Cardiac muscle cell (in vitro differentiated cells and primary cell): ENCODE measurements at regions not wholly inside any gene's neighbourhood (a gene's known extent, or its start where the extent isn't known, plus 50 kb on each side); places are given as distances from the start of the nearest gene placed in this dataset.
"Not testable (repeated sequence)": the region's sequence is repeated elsewhere in the genome, so short reads cannot be mapped to it uniquely, and the experiment has no call there.

Experiments used
- DNase-seq, 2 donors: peaks; one replicate each; pipeline versions ENCODE4 v3.0.0 to v3.0.0-alpha.2; 2010 to 2017; ENCODE audit warnings: low read depth in 1 of 2, low spot score in 1 of 2
- H3K27ac ChIP-seq: fragments of 200-600 bp; sonication (generic); 2 replicates; pipeline ENCODE4 v1.5.1; 2016
- H3K27me3 ChIP-seq: fragments of 200-600 bp; sonication (generic); 2 replicates; pipeline ENCODE4 v1.6.0; 2016; ENCODE audit warnings: control low read depth
- H3K36me3 ChIP-seq: fragments of 200-600 bp; sonication (generic); 2 replicates; pipeline ENCODE4 v1.5.1; 2016; ENCODE audit warnings: control low read depth
- H3K4me1 ChIP-seq: fragments of 200-600 bp; sonication (generic); 2 replicates; pipeline ENCODE4 v1.8.1; 2017; ENCODE audit warnings: low read depth, mild to moderate bottlenecking, mixed run types
- H3K4me3 ChIP-seq: fragments of 200-600 bp; sonication (generic); 2 replicates; pipeline ENCODE4 v1.5.1; 2016; ENCODE audit warnings: mild to moderate bottlenecking
- H3K9me3 ChIP-seq: fragments of 200-600 bp; sonication (generic); 2 replicates; pipeline ENCODE4 v1.5.1; 2017; ENCODE audit warnings: low read depth, mild to moderate bottlenecking, control low read depth
- CTCF ChIP-seq: IDR thresholded peaks from 2 replicates; pipeline ENCODE4 v1.5.1; 2012; ENCODE audit warnings: low read depth, mild to moderate bottlenecking, low read length

GRCh38 chr10:3374914-3375313 lies 202.3 kb upstream of the PITRM1 start:
- no peak for DNase-seq
- H3K36me3 ChIP-seq, result no peaks in the 10 kb centered on the region
- H3K9me3 ChIP-seq, result no peaks in the 10 kb centered on the region
- no peaks in the 10 kb centered on the region for H3K27me3 ChIP-seq
- no peak overlapping the region for H3K4me3 ChIP-seq
- TF ChIP-seq CTCF, result no peak
- H3K4me1 ChIP-seq, result no peaks in the 10 kb centered on the region
- no peak overlapping the region for H3K27ac ChIP-seq

DNA sequence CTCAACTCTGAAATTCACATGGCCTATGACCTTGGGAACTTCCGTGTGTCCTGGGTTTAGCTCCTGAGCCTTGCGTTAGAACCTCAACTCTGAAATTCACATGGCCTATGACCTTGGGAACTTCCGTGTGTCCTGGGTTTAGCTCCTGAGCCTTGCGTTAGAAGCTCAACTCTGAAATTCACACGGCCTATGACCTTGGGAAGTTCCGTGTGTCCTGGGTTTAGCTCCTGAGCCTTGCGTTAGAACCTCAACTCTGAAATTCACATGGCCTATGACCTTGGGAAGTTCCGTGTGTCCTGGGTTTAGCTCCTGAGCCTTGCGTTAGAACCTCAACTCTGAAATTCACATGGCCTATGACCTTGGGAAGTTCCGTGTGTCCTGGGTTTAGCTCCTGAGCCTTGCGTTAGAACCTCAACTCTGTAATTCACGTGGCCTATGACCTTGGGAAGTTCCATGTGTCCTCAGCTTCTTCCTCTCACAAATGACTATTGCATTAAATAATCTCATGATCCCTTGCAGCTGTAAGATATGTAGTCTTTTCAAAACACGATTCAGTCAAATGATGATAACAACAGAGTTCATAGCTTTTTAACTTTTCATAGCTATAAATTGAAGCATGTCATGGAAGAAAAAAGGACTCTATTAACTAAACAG lies 200.9 kb upstream of the PITRM1 start:
- H3K4me3 ChIP-seq, H3K4me1 ChIP-seq, H3K9me3 ChIP-seq, H3K27ac ChIP-seq, H3K36me3 ChIP-seq, DNase-seq, H3K27me3 ChIP-seq: not testable (repeated sequence)

- TF ChIP-seq CTCF, result no peak
- DNase-seq, result peak in 1 of 2 donors; percentile 69
- Histone ChIP-seq H3K4me3 (no peak overlapping the region), H3K4me1 (no peaks in the 10 kb centered on the region), H3K27ac (no peak overlapping the region), H3K36me3 (no peaks in the 10 kb centered on the region), H3K27me3 (no peaks in the 10 kb centered on the region), H3K9me3 (no peaks in the 10 kb centered on the region)
Observed at GRCh38 chr10:3372281-3372680, 199.7 kb upstream of the PITRM1 start.

DNA sequence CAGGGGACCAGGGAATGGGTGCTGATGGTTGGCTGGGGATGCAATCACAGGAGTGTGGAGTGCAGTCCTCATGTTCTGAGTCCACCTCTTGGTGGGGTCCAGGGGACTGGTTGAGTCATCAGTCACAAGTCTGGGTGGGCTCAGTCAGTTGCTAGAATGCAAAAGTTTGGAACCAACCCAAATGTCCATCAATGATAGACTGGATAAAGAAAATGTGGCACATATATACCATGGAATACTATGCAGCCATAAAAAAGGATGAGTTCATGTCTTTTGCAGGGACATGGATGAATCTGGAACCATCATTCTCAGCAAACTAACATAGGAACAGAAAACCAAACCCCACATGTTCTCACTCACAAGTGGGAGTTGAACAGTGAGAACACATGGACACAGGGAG lies 199.0 kb upstream of the PITRM1 start:
- H3K27me3 ChIP-seq, H3K9me3 ChIP-seq, H3K4me1 ChIP-seq, H3K36me3 ChIP-seq, H3K27ac ChIP-seq, H3K4me3 ChIP-seq, DNase-seq: not testable (repeated sequence)

GRCh38 chr10:3366735-3367405 lies 194.3 kb upstream of the PITRM1 start:
- DNase-seq, result no peak
- Histone ChIP-seq H3K27me3 (no peaks in the 10 kb centered on the region), H3K4me3 (no peak overlapping the region), H3K9me3 (peaks cover 4% of the 10 kb centered on the region), H3K27ac (no peak overlapping the region), H3K4me1 (no peaks in the 10 kb centered on the region), H3K36me3 (no peaks in the 10 kb centered on the region)
- TF ChIP-seq CTCF, result no peak

DNA sequence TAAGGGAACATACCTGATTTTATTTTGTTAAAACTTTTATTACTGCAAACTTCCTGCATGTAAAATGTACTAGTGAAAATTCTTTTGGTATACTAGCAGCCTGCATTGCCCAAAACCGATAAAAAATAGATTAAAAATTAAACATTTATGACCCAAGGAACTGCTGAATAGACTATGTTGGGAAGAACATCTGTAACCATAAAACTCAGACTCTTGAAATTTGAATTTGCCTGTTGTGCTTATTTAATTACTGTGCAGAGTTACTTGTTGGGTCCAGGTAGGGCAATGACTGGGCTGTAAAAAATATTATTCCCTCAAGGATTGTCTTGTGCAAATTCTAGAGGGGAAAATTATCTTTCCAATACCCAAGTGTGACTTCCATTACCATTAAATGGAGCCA lies 193.5 kb upstream of the PITRM1 start:
- Histone ChIP-seq H3K9me3 (peaks cover 5% of the 10 kb centered on the region), H3K27me3 (no peaks in the 10 kb centered on the region), H3K36me3 (no peaks in the 10 kb centered on the region), H3K4me1 (no peaks in the 10 kb centered on the region), H3K27ac (no peak overlapping the region), H3K4me3 (no peak overlapping the region)
- DNase-seq, result no peak
- no peak for TF ChIP-seq CTCF
